ENCODE measurements at regions not wholly inside any gene's neighbourhood (a gene's known extent, or its start where the extent isn't known, plus 50 kb on each side); places are given as distances from the start of the nearest gene placed in this dataset.

DNA sequence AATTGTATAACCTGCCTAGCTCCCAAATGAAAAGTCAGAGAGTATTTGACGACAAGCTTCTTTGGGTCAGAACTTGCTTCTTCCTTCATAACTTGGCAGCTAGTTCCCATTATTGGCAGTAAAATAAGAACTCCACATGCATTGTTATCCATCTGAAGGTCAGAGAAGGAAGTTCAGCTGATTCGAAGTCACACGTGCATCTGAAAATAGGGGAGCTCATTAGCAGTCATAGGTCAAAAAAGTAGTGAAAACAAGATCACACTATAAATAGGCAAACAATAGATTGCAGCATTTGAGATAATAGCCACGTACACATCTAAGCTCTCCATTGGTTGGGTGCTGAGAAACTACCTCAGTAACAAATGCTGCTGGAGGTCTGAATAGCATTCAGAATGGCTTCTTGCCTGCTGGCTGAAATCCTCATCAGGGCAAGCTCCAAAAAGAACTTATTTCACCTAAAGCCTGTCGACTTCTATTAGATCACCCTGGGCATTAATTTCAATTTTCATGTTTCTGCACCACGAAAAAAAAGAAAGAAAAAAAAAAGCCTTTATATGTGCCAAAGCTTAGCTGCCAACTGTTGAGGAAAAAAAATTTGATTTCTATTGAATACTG, 1492.9 kb upstream of the CELF4 start:
- H3K4me1 ChIP-seq (ENCODE audit: control insufficient read depth in 4 of 4, insufficient read depth in 4 of 4, low read length in 3 of 4), result no peaks in the 10 kb centered on the region
- WGBS, result 61% methylated on average over 6 of the region's 6 CpGs
- no peak overlapping the region for H3K9ac ChIP-seq (ENCODE audit: low read depth in 1 of 2, low read length in 2 of 2)
- TF ChIP-seq SP1 (IDR thresholded peaks at IDR 0.05) (no peak), NR2F2 (IDR thresholded peaks at IDR 0.05) (no peak), FOXA1 (IDR thresholded peaks at IDR 0.05) (no peak), GABPA (IDR thresholded peaks at IDR 0.05 in 1 of 2, conservative IDR thresholded peaks at IDR 0.05 in 1 of 2) (no peak), YY1 (IDR thresholded peaks at IDR 0.05) (no peak), EGR1 (IDR thresholded peaks at IDR 0.05; ENCODE audit: low read depth in 2 of 2) (no peak), FOXA2 (IDR thresholded peaks at IDR 0.05) (no peak), HNF4A (conservative IDR thresholded peaks at IDR 0.05) (no peak)
- TF ChIP-seq, protein P1, sequence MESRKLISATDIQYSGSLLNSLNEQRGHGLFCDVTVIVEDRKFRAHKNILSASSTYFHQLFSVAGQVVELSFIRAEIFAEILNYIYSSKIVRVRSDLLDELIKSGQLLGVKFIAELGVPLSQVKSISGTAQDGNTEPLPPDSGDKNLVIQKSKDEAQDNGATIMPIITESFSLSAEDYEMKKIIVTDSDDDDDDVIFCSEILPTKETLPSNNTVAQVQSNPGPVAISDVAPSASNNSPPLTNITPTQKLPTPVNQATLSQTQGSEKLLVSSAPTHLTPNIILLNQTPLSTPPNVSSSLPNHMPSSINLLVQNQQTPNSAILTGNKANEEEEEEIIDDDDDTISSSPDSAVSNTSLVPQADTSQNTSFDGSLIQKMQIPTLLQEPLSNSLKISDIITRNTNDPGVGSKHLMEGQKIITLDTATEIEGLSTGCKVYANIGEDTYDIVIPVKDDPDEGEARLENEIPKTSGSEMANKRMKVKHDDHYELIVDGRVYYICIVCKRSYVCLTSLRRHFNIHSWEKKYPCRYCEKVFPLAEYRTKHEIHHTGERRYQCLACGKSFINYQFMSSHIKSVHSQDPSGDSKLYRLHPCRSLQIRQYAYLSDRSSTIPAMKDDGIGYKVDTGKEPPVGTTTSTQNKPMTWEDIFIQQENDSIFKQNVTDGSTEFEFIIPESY (IDR thresholded peaks at IDR 0.05), result no peak
- TF ChIP-seq, protein P2, sequence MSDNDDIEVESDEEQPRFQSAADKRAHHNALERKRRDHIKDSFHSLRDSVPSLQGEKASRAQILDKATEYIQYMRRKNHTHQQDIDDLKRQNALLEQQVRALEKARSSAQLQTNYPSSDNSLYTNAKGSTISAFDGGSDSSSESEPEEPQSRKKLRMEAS (IDR thresholded peaks at IDR 0.05), result no peak
- H3K9me3 ChIP-seq (ENCODE audit: control insufficient read depth in 4 of 4, low read length in 3 of 4), result no peaks in the 10 kb centered on the region
- no peak overlapping the region for H3K4me3 ChIP-seq (ENCODE audit: low read depth in 1 of 3, low read length in 3 of 3)
- H3K27me3 ChIP-seq (ENCODE audit: control insufficient read depth in 4 of 4, insufficient read depth in 4 of 4, low read length in 3 of 4), result no peaks in the 10 kb centered on the region
- no peaks in the 10 kb centered on the region for H3K36me3 ChIP-seq (ENCODE audit: control insufficient read depth in 4 of 4, insufficient read depth in 3 of 4, low read depth in 1 of 4, low read length in 3 of 4)
- no peak for DNase-seq (ENCODE audit: low spot score)
- H3K27ac ChIP-seq (ENCODE audit: low read depth in 1 of 2, low read length in 2 of 2), result no peak overlapping the region

DNA sequence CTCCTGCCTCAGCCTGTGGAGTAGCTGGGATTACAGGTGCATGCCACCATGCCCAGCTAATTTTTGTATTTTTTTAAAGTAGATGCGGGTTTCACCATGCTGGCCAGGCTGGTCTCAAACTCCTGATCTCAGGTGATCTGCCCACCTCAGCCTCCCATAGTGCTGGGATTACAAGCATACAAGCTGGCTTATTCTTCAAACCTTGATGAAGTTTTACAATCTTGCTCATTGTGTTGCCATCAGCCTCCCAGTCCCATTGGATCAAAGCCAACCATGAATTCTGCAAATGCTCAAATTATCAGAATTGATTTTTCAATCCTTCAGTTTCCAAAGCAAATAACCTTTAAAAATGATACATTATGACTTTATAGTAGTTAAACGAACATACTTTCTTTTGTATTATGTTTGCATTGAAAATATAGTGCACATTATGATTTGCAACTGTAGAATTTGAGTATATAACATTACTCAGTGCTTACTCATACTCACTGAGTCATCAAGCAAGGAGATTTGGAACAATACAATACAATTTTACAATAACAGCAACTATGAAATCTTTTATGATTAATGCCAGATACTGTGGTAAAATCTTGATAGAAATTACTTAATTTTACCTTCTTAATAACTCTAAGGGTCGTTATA, 1491.9 kb upstream of the CELF4 start:
- Histone ChIP-seq H3K27ac (ENCODE audit: low read depth in 1 of 2, low read length in 2 of 2) (no peak overlapping the region), H3K27me3 (ENCODE audit: control insufficient read depth in 4 of 4, insufficient read depth in 4 of 4, low read length in 3 of 4) (no peaks in the 10 kb centered on the region), H3K4me3 (ENCODE audit: low read depth in 1 of 3, low read length in 3 of 3) (no peak overlapping the region), H3K4me1 (ENCODE audit: control insufficient read depth in 4 of 4, insufficient read depth in 4 of 4, low read length in 3 of 4) (no peaks in the 10 kb centered on the region), H3K9me3 (ENCODE audit: control insufficient read depth in 4 of 4, low read length in 3 of 4) (no peaks in the 10 kb centered on the region), H3K36me3 (ENCODE audit: control insufficient read depth in 4 of 4, insufficient read depth in 3 of 4, low read depth in 1 of 4, low read length in 3 of 4) (no peaks in the 10 kb centered on the region), H3K9ac (ENCODE audit: low read depth in 1 of 2, low read length in 2 of 2) (no peak overlapping the region)
- 59% methylated on average over 3 of the region's 3 CpGs for WGBS
- DNase-seq (ENCODE audit: low spot score), result no peak
- no peak for TF ChIP-seq JUND (IDR thresholded peaks at IDR 0.05)
- no peak for TF ChIP-seq FOXA2 (IDR thresholded peaks at IDR 0.05)
- TF ChIP-seq RXRA (IDR thresholded peaks at IDR 0.05), result no peak
- no peak for TF ChIP-seq GABPA (IDR thresholded peaks at IDR 0.05 in 1 of 2, conservative IDR thresholded peaks at IDR 0.05 in 1 of 2)
- no peak for TF ChIP-seq HNF4A (conservative IDR thresholded peaks at IDR 0.05)
- no peak for TF ChIP-seq YY1 (IDR thresholded peaks at IDR 0.05)
- TF ChIP-seq, protein P2 (IDR thresholded peaks at IDR 0.05), result no peak
- TF ChIP-seq FOXA1 (IDR thresholded peaks at IDR 0.05), result no peak
- TF ChIP-seq, protein P3, sequence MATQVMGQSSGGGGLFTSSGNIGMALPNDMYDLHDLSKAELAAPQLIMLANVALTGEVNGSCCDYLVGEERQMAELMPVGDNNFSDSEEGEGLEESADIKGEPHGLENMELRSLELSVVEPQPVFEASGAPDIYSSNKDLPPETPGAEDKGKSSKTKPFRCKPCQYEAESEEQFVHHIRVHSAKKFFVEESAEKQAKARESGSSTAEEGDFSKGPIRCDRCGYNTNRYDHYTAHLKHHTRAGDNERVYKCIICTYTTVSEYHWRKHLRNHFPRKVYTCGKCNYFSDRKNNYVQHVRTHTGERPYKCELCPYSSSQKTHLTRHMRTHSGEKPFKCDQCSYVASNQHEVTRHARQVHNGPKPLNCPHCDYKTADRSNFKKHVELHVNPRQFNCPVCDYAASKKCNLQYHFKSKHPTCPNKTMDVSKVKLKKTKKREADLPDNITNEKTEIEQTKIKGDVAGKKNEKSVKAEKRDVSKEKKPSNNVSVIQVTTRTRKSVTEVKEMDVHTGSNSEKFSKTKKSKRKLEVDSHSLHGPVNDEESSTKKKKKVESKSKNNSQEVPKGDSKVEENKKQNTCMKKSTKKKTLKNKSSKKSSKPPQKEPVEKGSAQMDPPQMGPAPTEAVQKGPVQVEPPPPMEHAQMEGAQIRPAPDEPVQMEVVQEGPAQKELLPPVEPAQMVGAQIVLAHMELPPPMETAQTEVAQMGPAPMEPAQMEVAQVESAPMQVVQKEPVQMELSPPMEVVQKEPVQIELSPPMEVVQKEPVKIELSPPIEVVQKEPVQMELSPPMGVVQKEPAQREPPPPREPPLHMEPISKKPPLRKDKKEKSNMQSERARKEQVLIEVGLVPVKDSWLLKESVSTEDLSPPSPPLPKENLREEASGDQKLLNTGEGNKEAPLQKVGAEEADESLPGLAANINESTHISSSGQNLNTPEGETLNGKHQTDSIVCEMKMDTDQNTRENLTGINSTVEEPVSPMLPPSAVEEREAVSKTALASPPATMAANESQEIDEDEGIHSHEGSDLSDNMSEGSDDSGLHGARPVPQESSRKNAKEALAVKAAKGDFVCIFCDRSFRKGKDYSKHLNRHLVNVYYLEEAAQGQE (IDR thresholded peaks at IDR 0.05), result no peak
- TF ChIP-seq, protein P4, sequence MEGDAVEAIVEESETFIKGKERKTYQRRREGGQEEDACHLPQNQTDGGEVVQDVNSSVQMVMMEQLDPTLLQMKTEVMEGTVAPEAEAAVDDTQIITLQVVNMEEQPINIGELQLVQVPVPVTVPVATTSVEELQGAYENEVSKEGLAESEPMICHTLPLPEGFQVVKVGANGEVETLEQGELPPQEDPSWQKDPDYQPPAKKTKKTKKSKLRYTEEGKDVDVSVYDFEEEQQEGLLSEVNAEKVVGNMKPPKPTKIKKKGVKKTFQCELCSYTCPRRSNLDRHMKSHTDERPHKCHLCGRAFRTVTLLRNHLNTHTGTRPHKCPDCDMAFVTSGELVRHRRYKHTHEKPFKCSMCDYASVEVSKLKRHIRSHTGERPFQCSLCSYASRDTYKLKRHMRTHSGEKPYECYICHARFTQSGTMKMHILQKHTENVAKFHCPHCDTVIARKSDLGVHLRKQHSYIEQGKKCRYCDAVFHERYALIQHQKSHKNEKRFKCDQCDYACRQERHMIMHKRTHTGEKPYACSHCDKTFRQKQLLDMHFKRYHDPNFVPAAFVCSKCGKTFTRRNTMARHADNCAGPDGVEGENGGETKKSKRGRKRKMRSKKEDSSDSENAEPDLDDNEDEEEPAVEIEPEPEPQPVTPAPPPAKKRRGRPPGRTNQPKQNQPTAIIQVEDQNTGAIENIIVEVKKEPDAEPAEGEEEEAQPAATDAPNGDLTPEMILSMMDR (IDR thresholded peaks at IDR 0.05; ENCODE audit: low read depth, low read length, missing input control), result no peak
- TF ChIP-seq, protein P5, sequence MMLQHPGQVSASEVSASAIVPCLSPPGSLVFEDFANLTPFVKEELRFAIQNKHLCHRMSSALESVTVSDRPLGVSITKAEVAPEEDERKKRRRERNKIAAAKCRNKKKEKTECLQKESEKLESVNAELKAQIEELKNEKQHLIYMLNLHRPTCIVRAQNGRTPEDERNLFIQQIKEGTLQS (IDR thresholded peaks at IDR 0.05), result no peak
- TF ChIP-seq EGR1 (IDR thresholded peaks at IDR 0.05; ENCODE audit: low read depth in 2 of 2), result no peak

Data from liver (tissue), 8 donors.